Right renal pelvis (tissue), 4 donors: ENCODE measurements at regions not wholly inside any gene's neighbourhood (a gene's known extent, or its start where the extent isn't known, plus 50 kb on each side); places are given as distances from the start of the nearest gene placed in this dataset.

Experiments used
- DNase-seq, 4 donors: peaks; one replicate each; pipeline ENCODE4 v3.0.0-alpha.2; 2013; ENCODE audit warnings: low read depth in 4 of 4, low spot score in 3 of 4, missing footprints in 1 of 4

DNA sequence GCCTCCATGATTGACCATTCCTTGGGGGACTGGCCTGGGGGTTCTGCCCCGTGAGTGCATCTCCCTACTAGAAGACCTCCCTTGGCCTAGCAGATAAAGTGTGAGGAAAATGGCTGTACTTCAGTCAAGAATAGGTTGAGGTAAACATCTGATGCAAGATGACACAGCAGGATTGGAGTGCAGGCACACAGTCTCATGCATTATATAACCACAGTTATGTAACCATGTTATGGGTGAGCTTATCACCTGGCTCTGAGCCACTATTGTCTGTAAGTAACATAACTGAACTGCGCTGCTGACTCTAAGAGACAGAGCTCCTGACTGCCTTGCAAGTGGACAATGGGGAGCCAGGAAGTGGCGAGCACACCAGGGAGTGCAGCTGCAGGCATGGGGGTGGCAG, 378.7 kb upstream of the ANO5 start:
- DNase-seq: no peak

DNA sequence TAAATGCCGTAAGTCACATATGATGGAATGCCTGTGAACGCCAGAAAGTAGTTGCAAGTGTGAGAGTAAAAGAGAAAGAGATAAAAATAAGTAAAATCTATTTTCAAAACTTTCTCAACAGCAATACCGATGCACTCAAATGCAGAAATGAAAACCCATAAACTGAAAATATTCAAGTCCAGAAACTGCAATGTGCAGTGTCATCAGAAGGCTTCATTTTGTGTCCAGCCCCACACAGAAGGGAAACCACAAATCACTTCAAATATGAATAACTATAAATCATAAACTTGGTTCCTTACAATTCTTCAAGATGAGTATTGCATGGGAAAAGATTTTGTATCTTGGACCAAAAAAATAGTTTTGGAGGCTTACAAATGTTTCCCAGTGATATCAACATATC, 375.2 kb upstream of the ANO5 start:
- no peak for DNase-seq

DNA sequence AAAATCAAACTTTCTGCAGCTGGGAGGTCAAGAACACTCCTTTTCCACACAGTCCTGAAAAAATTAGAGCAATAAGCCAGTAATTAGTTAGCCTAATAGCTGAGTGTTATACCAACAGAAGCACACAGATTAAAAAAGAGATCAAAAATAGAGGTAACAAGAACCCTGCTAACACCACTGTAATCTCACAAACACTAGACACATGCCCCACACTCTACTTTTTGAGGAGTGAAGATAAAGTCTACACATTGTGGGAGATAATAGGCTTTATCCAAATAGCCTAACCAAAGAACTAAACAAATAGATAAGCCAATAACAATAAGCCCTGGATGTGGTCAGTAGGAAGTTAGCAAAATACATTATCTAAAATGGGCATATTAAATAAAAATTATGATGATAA, 372.7 kb upstream of the ANO5 start:
- no peak for DNase-seq

DNA sequence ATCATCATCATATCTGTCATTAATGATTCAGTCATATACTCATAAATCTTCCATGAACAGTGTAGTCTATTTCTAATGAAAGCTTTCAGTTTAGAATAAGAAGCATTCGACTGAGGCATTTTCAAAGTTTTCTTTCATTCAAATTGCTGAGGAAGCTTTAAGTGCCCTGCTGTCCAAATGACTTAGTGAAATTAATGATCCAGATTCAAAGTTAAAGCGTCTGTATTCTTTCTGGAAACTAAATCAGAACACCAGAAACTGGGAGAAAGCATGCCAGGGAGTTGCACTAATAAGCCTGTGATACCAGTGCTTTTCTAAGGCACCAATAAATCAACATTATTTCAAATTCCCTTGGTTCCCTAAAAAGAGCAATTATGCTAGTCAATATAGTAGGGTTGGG, 367.8 kb upstream of the ANO5 start:
- DNase-seq: no peak

DNA sequence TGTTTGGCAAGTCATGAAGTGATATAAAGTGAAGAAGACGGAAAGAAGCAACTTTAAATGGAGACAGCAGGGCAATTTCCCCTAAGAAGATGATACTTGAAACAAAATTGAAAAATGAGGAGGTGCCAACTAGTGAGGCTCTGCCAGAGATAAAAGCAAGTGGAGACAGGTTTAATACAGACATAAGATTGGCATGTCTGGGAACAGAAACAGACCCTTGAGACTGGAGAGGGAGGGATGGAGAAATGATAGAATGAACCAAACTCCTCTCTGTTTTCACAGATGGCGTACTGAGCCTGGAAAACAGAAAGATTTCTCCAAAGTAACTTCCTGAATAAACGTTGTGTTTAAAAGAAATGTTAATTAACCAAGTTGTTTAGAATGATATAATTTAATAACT, 354.5 kb upstream of the ANO5 start:
- DNase-seq: no peak

DNA sequence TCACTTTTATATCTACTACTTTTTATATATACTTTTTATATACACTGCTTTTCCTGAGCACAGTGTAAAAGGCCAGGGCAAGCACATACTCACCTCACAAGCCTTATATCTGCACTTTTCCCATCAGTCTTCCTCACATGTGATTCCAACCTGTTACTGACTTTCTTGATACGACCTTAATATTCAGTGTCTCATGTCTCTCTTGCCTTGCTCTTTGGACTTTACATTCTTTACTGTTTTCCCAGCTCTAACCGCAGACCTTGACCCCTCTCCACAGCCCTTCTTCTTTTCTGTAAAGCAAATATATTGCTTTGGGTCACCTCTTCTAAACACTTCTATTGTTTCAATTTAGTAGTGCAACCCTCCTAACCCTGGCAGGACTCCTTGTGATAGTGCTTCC, 353.1 kb upstream of the ANO5 start:
- DNase-seq: no peak

DNA sequence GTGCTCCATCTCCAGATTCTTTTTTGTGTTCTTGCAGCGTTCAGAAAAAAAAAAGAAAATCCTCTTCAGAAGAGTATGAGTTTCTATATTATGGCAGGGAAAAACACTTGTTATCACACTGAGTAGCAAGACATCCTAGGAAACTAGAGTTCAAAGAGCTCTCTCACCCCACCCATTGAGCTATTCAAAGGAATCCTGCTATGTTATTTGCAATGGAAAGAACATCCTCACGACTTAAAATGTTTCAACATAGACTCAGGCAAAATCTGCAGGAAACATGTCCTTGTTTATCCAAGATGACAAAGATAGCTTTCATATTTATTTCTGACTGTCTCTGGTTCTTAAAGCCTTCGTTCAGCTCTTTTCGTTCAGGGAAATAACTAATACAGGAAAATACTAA, 331.6 kb upstream of the ANO5 start:
- no peak for DNase-seq

DNA sequence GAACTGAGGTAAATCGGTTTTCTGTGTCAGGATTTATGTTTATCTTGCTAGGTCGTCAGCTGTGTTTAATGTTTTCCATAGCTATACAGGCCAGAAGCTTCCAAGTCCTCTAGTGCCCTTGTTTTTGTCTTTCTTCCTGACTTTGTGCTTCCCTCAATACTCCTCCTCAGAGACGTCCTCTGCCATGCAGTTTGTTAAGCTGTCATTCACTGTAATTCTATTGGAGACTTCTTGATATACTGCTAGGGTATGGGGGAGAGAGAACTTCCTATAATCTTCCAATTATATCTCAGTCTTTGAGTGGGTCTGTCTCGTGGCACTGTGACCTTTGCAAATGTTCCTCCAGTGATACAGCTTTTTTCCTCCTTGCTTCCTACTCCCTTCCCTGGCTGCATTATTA, 327.3 kb upstream of the ANO5 start:
- DNase-seq: no peak

DNA sequence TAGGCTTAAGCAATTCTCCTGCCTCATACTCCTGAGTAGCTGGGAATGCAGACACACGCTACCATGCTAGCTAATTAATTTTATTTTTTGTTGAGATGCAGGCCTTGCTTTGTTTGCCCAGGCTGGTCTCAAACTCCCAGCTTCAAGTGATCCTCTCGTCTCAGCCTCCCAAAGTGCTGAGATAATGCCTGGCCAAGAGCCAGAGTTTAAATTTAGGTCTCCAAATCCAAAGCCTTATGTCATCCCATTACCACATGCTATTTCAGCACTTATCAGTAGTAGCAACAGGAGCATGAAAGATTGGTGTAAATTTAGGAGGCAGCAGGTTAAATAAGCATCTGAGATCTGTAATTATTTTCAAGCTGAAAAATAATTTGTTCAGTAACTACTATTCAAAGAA, 326.1 kb upstream of the ANO5 start:
- DNase-seq: no peak

DNA sequence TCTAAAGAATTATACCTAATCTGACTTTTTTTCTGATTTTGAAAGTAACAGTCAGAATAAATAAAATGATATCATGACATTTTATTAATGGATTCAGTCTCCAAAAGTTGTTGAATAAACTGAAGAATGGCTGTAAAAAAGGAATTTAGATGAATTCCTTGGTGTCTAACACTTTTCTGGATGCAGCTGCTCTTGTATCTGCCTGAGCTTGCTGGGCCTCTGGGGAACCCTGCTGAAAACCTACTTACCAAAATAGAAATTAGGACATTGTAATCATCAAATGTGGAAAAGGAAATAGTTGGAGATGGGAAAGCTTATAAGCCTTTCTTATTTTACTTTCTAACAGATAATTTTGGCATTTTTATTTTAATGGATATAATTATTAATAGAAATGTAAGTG, 315.7 kb upstream of the ANO5 start:
- DNase-seq: no peak

DNA sequence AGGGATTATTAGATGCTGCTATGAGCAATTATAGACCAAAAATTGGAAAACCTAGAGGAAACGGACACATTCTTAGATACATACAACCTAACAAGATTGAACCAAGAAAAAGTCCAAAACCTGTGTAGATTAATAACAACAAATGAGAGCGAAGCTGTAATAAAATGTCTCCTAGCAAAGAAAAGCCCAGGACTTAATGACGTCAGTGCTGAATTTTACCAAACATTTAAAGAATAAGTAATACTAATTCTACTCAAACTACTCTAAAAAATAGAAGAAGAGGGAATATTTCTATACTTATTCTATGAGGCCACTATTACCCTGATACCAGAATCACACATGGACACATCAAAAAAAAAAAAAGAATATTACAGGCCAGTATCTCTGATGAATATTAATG, 309.5 kb upstream of the ANO5 start:
- DNase-seq: no peak

DNA sequence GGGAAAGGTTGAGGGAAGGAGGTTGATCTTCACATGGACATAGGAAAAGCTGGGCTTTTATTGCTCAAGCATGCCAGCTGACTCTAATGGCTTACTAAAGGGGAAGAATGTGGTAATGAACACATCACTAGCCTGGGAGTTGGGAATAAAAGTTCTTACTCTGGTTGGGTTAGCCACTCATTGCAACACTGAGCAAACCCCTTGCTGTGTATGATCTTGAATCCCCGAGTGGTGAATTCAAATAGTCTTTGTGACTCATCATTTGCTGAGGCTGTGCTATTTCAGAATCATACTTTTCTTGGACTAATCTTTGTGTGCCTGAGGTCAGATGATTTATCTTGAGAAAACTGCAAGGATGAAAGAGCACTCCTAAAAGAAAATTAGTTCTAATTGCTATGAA, 304.1 kb upstream of the ANO5 start:
- no peak for DNase-seq

DNA sequence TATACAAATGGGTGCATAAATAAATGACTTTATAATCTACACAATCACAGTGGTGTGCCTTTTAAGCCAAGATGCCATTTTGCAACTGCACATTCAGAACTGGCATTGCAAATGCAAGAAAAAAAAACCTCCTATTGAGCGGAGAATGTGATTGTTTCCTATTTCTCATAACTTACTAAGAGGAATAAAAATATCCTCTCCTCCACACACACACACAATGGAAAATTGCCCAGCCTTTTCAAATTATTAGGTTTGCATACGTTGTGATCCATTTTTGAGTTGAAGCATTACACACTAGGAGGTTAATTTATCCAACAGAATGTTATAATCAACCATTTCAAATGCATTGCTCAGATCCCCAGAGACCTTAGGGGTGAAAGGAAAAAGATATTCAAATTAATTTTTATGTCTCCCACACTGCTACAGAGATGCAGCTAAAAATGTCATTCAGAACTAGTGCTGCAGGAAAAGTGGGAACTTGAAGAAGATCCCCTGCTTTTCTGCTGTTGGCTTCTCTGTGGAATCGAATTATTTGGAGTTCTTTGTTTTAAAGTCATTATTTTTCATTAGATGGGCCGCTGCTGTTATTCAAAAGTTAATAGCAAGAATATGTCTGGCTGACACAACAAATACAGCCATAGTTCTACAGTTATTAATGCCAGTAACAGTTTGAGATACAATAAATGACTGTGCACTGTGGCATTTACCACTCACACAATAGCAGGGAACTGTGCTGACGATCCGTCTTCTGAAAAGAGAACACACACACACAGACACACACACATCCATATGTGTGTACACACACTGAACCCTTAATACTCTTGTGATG, 299.9 kb upstream of the ANO5 start:
- DNase-seq: no peak

DNA sequence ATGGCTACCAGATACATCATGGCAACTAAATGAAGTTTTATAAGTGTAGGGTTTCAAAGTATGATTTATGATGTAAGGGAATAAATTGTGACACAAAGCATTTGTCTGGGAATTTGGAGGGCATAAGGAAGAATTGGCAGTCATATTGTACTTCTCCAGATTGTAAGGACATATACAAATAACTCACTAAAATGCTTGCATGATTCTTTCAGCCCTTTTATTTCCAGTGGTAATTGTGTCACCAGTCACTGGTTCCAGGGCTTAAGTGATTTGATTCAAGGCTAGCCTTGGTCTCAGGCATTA, 299.4 kb upstream of the ANO5 start:
- no peak for DNase-seq

DNA sequence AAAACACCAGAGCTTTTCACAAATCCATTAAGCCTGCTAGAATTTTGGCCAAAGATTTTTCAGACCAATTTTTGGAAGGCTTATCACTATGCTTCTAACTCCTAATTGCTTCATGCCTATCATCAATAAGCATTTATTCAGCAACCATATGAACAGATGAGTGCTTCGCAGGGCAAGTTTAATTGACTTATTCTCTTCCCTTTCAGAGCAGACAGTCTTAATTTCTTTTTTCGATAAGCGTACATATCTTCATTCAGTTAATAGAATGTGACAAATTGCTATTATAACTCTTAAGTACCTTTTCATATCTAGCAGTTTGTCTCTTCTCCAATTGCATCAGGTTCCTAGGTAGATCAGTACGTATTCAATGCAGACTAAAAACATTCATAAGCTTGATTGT, 298.4 kb upstream of the ANO5 start:
- no peak for DNase-seq

DNA sequence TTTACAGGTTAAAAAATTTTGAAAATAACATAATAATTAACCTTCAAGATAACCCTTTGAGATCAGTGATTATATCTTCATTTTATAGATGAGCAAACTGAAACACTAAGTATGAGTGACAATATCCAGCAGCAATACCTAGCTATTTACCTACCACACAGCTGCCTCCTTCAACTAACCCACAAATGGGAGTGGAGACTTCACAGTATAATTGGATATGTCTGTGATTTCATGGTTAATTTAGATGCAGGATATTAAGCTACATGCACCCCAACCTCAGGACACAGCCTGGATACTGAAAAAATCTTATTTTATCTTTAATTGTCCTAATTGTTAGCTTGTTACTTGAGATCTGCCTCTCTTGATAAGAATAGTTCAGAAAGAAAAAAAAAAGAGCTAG, 297.2 kb upstream of the ANO5 start:
- DNase-seq: no peak

DNA sequence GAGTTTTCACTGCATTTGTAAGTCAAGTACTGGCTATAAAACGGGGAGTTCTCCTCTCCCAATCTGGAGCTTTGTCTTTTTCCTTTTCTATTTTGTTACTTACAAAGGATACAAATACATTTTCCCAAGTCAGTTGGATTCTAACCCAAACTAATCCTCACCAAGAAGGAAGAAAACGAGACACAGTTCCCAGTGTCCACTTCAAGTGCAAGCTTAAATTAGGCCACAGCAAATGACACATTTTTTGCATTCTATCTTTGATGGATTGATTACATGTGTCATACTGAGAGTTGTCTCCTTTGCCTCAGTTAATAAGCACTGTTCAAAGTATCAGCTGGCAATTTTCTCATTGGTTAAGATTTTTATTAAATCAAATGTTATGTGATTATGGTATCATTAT, 296.7 kb upstream of the ANO5 start:
- DNase-seq: no peak

DNA sequence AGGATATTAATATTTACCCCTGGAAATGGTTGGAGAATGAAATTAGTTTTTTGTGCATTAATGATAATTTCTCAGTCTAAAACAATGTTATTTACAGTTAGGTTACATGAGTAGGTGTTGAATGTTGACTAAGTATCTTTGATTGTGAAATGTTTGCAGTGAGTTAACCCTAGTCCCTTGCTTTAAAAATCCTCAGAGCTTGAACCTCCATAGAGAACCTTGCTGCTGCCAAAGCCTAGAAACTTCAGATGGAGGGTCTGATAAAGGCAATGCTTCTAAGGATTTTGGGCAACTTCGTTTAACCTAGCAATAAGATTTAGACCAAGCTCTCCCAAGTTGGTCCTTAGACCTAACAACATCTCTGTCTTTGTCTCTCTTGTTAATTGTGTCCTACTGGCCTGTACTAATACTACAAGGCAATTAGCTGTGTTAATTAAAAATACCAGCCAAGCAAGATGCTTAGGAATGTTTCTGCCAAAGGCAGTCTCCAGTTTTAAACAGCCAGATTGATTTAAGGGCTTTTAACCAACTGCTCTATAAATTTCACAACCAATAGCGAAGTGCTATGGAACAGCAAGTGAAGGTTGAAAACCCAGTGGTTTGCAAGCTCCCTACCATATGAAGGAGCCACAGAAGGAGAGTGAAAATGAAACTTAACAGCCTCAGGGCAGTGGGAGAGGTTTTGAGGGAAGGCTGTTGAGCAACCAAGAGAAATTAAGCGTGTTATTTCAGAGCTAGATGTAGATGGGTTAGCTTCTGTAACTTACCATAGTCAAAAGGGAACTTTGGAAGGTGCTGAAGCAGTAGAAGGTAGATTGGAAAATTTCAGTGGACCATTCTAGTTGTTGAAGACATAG, 295.9 kb upstream of the ANO5 start:
- DNase-seq: no peak

DNA sequence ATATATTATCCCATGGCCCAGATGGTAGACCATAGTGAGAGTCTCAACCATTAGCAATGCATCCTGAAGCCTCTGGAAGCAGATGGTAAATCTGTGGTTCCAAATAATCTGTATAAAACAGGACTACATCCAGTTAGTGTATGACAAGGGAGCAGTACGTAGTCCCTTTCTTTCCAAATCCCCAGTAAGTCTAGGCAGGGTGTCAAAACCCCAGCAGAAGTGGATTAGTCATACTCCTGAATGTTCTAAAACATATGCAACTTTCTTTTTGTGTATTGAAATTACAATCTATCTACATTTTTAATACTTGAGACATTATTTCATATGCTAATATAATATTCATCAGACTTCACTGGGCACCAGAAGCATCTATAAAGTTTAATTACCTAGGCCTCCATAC, 295.1 kb upstream of the ANO5 start:
- DNase-seq: no peak

DNA sequence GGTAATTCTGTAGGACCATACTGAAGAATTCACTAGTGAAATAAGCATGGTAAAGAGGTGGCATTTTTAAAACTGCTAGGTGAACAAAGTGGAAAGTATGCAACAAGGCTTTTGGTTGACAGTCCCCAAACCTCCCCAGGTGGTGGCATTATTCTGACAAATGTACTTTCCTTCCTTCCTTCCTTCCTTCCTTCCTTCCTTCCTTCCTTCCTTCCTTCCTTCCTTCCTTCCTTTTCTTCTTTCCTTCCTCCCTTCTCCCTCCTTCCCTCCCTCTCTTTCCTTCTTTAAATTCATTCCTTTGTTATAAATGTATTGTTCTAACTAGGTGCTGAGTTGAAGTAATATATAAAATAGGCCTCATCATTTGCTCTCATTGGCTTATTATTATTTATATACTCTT, 284.7 kb upstream of the ANO5 start:
- no peak for DNase-seq

DNA sequence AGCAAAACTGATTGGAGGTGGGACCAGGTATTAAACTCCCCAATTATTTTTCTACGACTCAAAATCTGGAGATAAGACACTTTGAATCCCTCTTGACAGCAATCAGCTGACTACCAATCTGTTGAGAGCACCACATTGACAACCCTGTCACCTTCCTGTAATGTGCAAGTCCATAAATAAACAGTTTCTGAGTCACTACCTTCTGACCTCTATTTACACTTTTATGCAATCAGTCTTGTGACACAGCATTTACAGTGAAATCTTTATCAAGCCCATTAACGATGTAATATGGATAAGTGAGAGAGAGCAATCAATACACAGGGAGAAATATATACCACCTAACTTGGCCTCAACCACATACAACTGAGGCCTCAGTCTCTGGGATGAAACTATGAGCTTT, 283.7 kb upstream of the ANO5 start:
- DNase-seq: no peak

DNA sequence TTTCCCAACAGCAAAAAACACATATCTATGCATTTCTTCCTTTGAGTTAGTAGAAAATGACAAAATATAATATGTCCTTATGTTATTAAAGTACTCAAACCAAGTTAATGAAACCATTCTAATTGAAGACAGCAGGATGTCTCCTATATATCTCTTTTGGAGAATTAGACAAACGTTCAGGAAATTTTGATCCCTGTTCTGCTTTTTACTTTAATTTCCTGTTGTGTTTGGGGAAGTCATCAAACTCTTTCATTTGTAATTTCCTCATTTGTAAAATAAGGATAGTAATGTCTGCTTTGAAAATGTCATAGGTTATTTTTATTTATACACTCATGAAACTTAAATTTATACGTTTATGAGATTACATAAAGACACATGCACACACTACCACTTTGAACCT, 281.8 kb upstream of the ANO5 start:
- no peak for DNase-seq
